ENCODE measurements at regions not wholly inside any gene's neighbourhood (a gene's known extent, or its start where the extent isn't known, plus 50 kb on each side); places are given as distances from the start of the nearest gene placed in this dataset.
A peak's percentile ranks its signal among the peaks of the same experiment; 100 is the strongest.

GRCh38 chr14:22084393-22085281 lies 411.0 kb upstream of the OR4E1 start:
- no peak overlapping the region for H3K4me2 ChIP-seq (ENCODE audit: control insufficient read depth, insufficient read depth)
- ChIA-PET CTCF (interaction anchor here (0.6 to 2.7 kb wide), 10 partner anchors 9 to 262 kb away, joined by 3 to 26 read pairs (median 4); no protein-coding TSS in a partner anchor), POLR2A (no interaction called here), RAD21 (ENCODE audit: unreplicated experiment) (interaction anchor here (0.6 to 1.3 kb wide), 3 partner anchors 16 to 44 kb away, joined by 3 to 5 read pairs (median 4); no protein-coding TSS in a partner anchor), SMC1A (ENCODE audit: uncharacterized antibody, unreplicated experiment) (no interaction called here)
- H3K9ac ChIP-seq (ENCODE audit: control insufficient read depth, insufficient read depth, low read length), result no peak overlapping the region
- FAIRE-seq (peak; percentile 93), DNase-seq (ENCODE audit: low read depth, low spot score) (peak; percentile 8), ATAC-seq (peak; percentile 63)
- no peaks in the 10 kb centered on the region for H3K36me3 ChIP-seq (ENCODE audit: control insufficient read depth in 2 of 2, insufficient read depth in 2 of 2, low read length in 1 of 2)
- in situ Hi-C loops (cut with MboI) (no loop called here), intact Hi-C loops (cut with micrococcal nuclease; ENCODE audit: unreplicated experiment) (loop anchor here (2.0 kb wide), 1 partner anchor 16 kb away; no protein-coding TSS in a partner anchor)
- no peaks in the 10 kb centered on the region for H3K9me3 ChIP-seq (replicated peaks; ENCODE audit: control insufficient read depth, insufficient read depth, low read length)
- no peak overlapping the region for H3K27ac ChIP-seq (ENCODE audit: control insufficient read depth, insufficient read depth)
- H4K20me1 ChIP-seq (ENCODE audit: control insufficient read depth, insufficient read depth), result no peaks in the 10 kb centered on the region
- no peaks in the 10 kb centered on the region for H3K4me1 ChIP-seq (ENCODE audit: control insufficient read depth, insufficient read depth, low read length)
- H2AFZ ChIP-seq (ENCODE audit: control insufficient read depth, low read depth, low read length), result no peak overlapping the region
- no peaks in the 10 kb centered on the region for H3K27me3 ChIP-seq (replicated peaks in 1 of 2; ENCODE audit: control insufficient read depth in 2 of 2, insufficient read depth in 2 of 2, low read length in 1 of 2)
- WGBS (ENCODE audit: insufficient coverage, insufficient replicate concordance, low lambda C conversion rate, missing lambda C conversion rate), result 22% methylated on average over 6 of the region's 6 CpGs
- no peak overlapping the region for H3K4me3 ChIP-seq
- H3K79me2 ChIP-seq (ENCODE audit: control insufficient read depth, insufficient read depth, low read length), result no peaks in the 10 kb centered on the region
- no TSS peak for BruUV-seq (replicated peaks)
- no peak for TF ChIP-seq NR2C2 (IDR thresholded peaks at IDR 0.05; ENCODE audit: borderline replicate concordance, control insufficient read depth, insufficient read length, low read depth)
- TF ChIP-seq, protein P1, sequence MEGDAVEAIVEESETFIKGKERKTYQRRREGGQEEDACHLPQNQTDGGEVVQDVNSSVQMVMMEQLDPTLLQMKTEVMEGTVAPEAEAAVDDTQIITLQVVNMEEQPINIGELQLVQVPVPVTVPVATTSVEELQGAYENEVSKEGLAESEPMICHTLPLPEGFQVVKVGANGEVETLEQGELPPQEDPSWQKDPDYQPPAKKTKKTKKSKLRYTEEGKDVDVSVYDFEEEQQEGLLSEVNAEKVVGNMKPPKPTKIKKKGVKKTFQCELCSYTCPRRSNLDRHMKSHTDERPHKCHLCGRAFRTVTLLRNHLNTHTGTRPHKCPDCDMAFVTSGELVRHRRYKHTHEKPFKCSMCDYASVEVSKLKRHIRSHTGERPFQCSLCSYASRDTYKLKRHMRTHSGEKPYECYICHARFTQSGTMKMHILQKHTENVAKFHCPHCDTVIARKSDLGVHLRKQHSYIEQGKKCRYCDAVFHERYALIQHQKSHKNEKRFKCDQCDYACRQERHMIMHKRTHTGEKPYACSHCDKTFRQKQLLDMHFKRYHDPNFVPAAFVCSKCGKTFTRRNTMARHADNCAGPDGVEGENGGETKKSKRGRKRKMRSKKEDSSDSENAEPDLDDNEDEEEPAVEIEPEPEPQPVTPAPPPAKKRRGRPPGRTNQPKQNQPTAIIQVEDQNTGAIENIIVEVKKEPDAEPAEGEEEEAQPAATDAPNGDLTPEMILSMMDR (IDR thresholded peaks at IDR 0.05 in 2 of 3, conservative IDR thresholded peaks at IDR 0.05 in 1 of 3; ENCODE audit: control insufficient read depth in 2 of 3, extremely low read depth in 1 of 3, insufficient read depth in 1 of 3, low read depth in 3 of 3, low read length in 3 of 3), result peak; percentile 64 to 71 (median 67); a peak in 5 of 6 replicates
- peak; percentile 52 for TF ChIP-seq RAD21 (IDR thresholded peaks at IDR 0.05; ENCODE audit: insufficient read depth, low read depth, low read length)
- TF ChIP-seq YBX1 (IDR thresholded peaks at IDR 0.05), result no peak
- no peak for TF ChIP-seq GABPA (IDR thresholded peaks at IDR 0.05; ENCODE audit: low read depth)
- TF ChIP-seq SMC3 (IDR thresholded peaks at IDR 0.05; ENCODE audit: borderline replicate concordance, low read length), result peak; percentile 19; the same call in 1 of the 2 replicates
